ENCODE measurements at regions not wholly inside any gene's neighbourhood (a gene's known extent, or its start where the extent isn't known, plus 50 kb on each side); places are given as distances from the start of the nearest gene placed in this dataset.
A peak's percentile ranks its signal among the peaks of the same experiment; 100 is the strongest.

GRCh38 chr2:176446718-176447414, 177.6 kb downstream of the MTX2 start:
- no peak for TF ChIP-seq EZH2 (IDR thresholded peaks at IDR 0.05; ENCODE audit: low read length, unreplicated experiment)
- TF ChIP-seq EZH2phosphoT487 (IDR thresholded peaks at IDR 0.05; ENCODE audit: borderline replicate concordance, low read length) = no peak
- no peak for TF ChIP-seq CTCF (conservative IDR thresholded peaks at IDR 0.05; ENCODE audit: low read depth, low read length)
- DNase-seq = peak; percentile 71
- Histone ChIP-seq H2AFZ (ENCODE audit: low read length) (peak overlapping the region; percentile 52), H3K79me2 (ENCODE audit: low read length) (no peaks in the 10 kb centered on the region), H3K9ac (ENCODE audit: low read length) (peak overlapping the region; percentile 45), H3K27me3 (ENCODE audit: low read length) (no peaks in the 10 kb centered on the region), H3K36me3 (ENCODE audit: low read depth, low read length) (no peaks in the 10 kb centered on the region), H3K9me3 (ENCODE audit: low read length) (no peaks in the 10 kb centered on the region), H4K20me1 (ENCODE audit: low read length) (no peaks in the 10 kb centered on the region), H3K4me1 (ENCODE audit: insufficient read depth, low read length) (peaks cover 30% of the 10 kb centered on the region), H3F3A (ENCODE audit: low read length, unreplicated experiment) (peaks cover 9% of the 10 kb centered on the region), H3K9me2 (replicated peaks; ENCODE audit: low read length) (no peaks in the 10 kb centered on the region), H3K4me3 (ENCODE audit: low read length) (0 out of 2 replicates have a peak overlapping the region, but pooled peaks have one; percentile 12), H3K27ac (ENCODE audit: low read length) (peak overlapping the region; percentile 87), H3K4me2 (ENCODE audit: low read length) (peak overlapping the region; percentile 48)
- CTCF ChIA-PET = interaction anchor here (0.6 to 1.8 kb wide), 5 partner anchors 8 to 307 kb away, joined by 3 to 18 read pairs (median 7); no protein-coding TSS in a partner anchor
- peak; percentile 79 for ATAC-seq
- POLR2A ChIA-PET (ENCODE audit: unreplicated experiment) = no interaction called here
- intact Hi-C loops (cut with micrococcal nuclease) = loop anchor here (2.0 to 10.0 kb wide), 2 partner anchors 310 to 368 kb away; no protein-coding TSS in a partner anchor
- TSS peak; percentile 65 for BruUV-seq (replicated peaks)

- no peak overlapping the region for H2AFZ ChIP-seq (ENCODE audit: low read length)
- peaks cover 9% of the 10 kb centered on the region for H3F3A ChIP-seq (ENCODE audit: low read length, unreplicated experiment)
- BruUV-seq (replicated peaks) = no TSS peak
- no peak for TF ChIP-seq CTCF (conservative IDR thresholded peaks at IDR 0.05; ENCODE audit: low read depth, low read length)
- TF ChIP-seq EZH2phosphoT487 (IDR thresholded peaks at IDR 0.05; ENCODE audit: borderline replicate concordance, low read length) = no peak
- TF ChIP-seq EZH2 (IDR thresholded peaks at IDR 0.05; ENCODE audit: low read length, unreplicated experiment) = no peak
- CTCF ChIA-PET = interaction anchor here (1.1 kb wide), 1 partner anchor 307 kb away, joined by 3 read pairs; no protein-coding TSS in a partner anchor
- H3K4me3 ChIP-seq (ENCODE audit: low read length) = no peak overlapping the region
- ATAC-seq (no peak), DNase-seq (no peak)
- H3K4me1 ChIP-seq (ENCODE audit: insufficient read depth, low read length) = peaks cover 30% of the 10 kb centered on the region
- no peak overlapping the region for H3K9ac ChIP-seq (ENCODE audit: low read length)
- H3K9me2 ChIP-seq (replicated peaks; ENCODE audit: low read length) = no peaks in the 10 kb centered on the region
- no peaks in the 10 kb centered on the region for H3K79me2 ChIP-seq (ENCODE audit: low read length)
- H3K4me2 ChIP-seq (ENCODE audit: low read length) = no peak overlapping the region
- H3K9me3 ChIP-seq (ENCODE audit: low read length) = no peaks in the 10 kb centered on the region
- intact Hi-C loops (cut with micrococcal nuclease) = loop anchor here (2.0 to 10.0 kb wide), 2 partner anchors 311 to 367 kb away; no protein-coding TSS in a partner anchor
- H3K36me3 ChIP-seq (ENCODE audit: low read depth, low read length) = no peaks in the 10 kb centered on the region
- POLR2A ChIA-PET (ENCODE audit: unreplicated experiment) = interaction anchor here (0.6 kb wide), 1 partner anchor 308 kb away, joined by 13 read pairs; no protein-coding TSS in a partner anchor
- no peaks in the 10 kb centered on the region for H3K27me3 ChIP-seq (ENCODE audit: low read length)
- H3K27ac ChIP-seq (ENCODE audit: low read length) = 0 out of 2 replicates have a peak overlapping the region, but pooled peaks have one; percentile 87
- H4K20me1 ChIP-seq (ENCODE audit: low read length) = no peaks in the 10 kb centered on the region
Measured at GRCh38 chr2:176447616-176448015, 178.4 kb downstream of the MTX2 start.

- H2AFZ ChIP-seq (ENCODE audit: low read length) = no peak overlapping the region
- H3K9me3 ChIP-seq (ENCODE audit: low read length) = no peaks in the 10 kb centered on the region
- H3K4me3 ChIP-seq (ENCODE audit: low read length) = no peak overlapping the region
- intact Hi-C loops (cut with micrococcal nuclease) = loop anchor here (10.0 kb wide), 1 partner anchor 365 kb away; no protein-coding TSS in a partner anchor
- H4K20me1 ChIP-seq (ENCODE audit: low read length) = no peaks in the 10 kb centered on the region
- ATAC-seq (no peak), DNase-seq (no peak)
- CTCF ChIA-PET = interaction anchor here (0.6 kb wide), 1 partner anchor 61 kb away, joined by 4 read pairs; no protein-coding TSS in a partner anchor
- H3K27ac ChIP-seq (ENCODE audit: low read length) = no peak overlapping the region
- H3K9me2 ChIP-seq (replicated peaks; ENCODE audit: low read length) = no peaks in the 10 kb centered on the region
- no TSS peak for BruUV-seq (replicated peaks)
- no peaks in the 10 kb centered on the region for H3K79me2 ChIP-seq (ENCODE audit: low read length)
- H3K27me3 ChIP-seq (ENCODE audit: low read length) = no peaks in the 10 kb centered on the region
- H3K4me2 ChIP-seq (ENCODE audit: low read length) = no peak overlapping the region
- H3K4me1 ChIP-seq (ENCODE audit: insufficient read depth, low read length) = peaks cover 30% of the 10 kb centered on the region
- H3K36me3 ChIP-seq (ENCODE audit: low read depth, low read length) = no peaks in the 10 kb centered on the region
- H3F3A ChIP-seq (ENCODE audit: low read length, unreplicated experiment) = peaks cover 9% of the 10 kb centered on the region
- POLR2A ChIA-PET (ENCODE audit: unreplicated experiment) = no interaction called here
- TF ChIP-seq CTCF (conservative IDR thresholded peaks at IDR 0.05; ENCODE audit: low read depth, low read length) (no peak), EZH2 (IDR thresholded peaks at IDR 0.05; ENCODE audit: low read length, unreplicated experiment) (no peak), EZH2phosphoT487 (IDR thresholded peaks at IDR 0.05; ENCODE audit: borderline replicate concordance, low read length) (no peak)
- H3K9ac ChIP-seq (ENCODE audit: low read length) = no peak overlapping the region
Measured at GRCh38 chr2:176449852-176450251, 180.6 kb downstream of the MTX2 start.
